Mesendoderm (in vitro differentiated cells): ENCODE measurements at regions not wholly inside any gene's neighbourhood (a gene's known extent, or its start where the extent isn't known, plus 50 kb on each side); places are given as distances from the start of the nearest gene placed in this dataset.

Source experiments
- DNase-seq: peaks from one replicate; pipeline ENCODE4 v3.0.0; 2013
- H2AK5ac ChIP-seq: 2 replicates; pipeline ENCODE4 v1.6.1; 2013; ENCODE audit warnings: low read length, inconsistent platforms
- H2BK120ac ChIP-seq: 2 replicates; pipeline ENCODE4 v1.6.1; 2013; ENCODE audit warnings: low read depth, mild to moderate bottlenecking, low read length, moderate library complexity, mixed read lengths
- H2BK15ac ChIP-seq: replicated peaks from 2 replicates; pipeline ENCODE4 v1.6.1; 2013; ENCODE audit warnings: low read depth, mild to moderate bottlenecking, moderate library complexity
- H2BK5ac ChIP-seq: 2 replicates; pipeline ENCODE4 v1.6.1; 2013; ENCODE audit warnings: low read length, inconsistent platforms
- H3K18ac ChIP-seq: 2 replicates; pipeline ENCODE4 v1.6.1; 2013; ENCODE audit warnings: mild to moderate bottlenecking, low read length, mixed read lengths
- H3K23ac ChIP-seq: one replicate; pipeline ENCODE4 v1.6.1; 2013; ENCODE audit warnings: low read length
- H3K27ac ChIP-seq: 2 replicates; pipeline ENCODE4 v1.5.1; 2013; ENCODE audit warnings: low read depth, mild to moderate bottlenecking, inconsistent platforms, low read length, moderate library complexity
- H3K27me3 ChIP-seq: 2 replicates; pipeline ENCODE4 v1.6.1; 2013; ENCODE audit warnings: low read length, control low read depth, mild to moderate bottlenecking, inconsistent platforms; ENCODE audit not compliant: insufficient read depth, poor library complexity
- H3K36me3 ChIP-seq: 2 replicates; pipeline ENCODE4 v1.6.1; 2013; ENCODE audit warnings: low read length, inconsistent platforms; ENCODE audit not compliant: control insufficient read depth, insufficient read depth
- H3K4ac ChIP-seq: one replicate; pipeline ENCODE4 v1.6.1; 2013; ENCODE audit warnings: low read depth, mild to moderate bottlenecking, low read length, moderate library complexity
- H3K4me1 ChIP-seq: 2 replicates; pipeline ENCODE4 v1.6.1; 2013; ENCODE audit warnings: low read depth, low read length, inconsistent platforms; ENCODE audit not compliant: control insufficient read depth
- H3K4me2 ChIP-seq: 2 replicates; pipeline ENCODE4 v1.6.1; 2013; ENCODE audit warnings: low read length
- H3K4me3 ChIP-seq: 2 replicates; pipeline ENCODE4 v1.5.1; 2013; ENCODE audit warnings: mild to moderate bottlenecking, low read length
- H3K56ac ChIP-seq: one replicate; pipeline ENCODE4 v1.6.1; 2013; ENCODE audit warnings: low read length
- H3K79me1 ChIP-seq: 2 replicates; pipeline ENCODE4 v1.6.1; 2013; ENCODE audit warnings: low read length, inconsistent platforms
- H3K79me2 ChIP-seq: 2 replicates; pipeline ENCODE4 v1.6.1; 2013; ENCODE audit warnings: mild to moderate bottlenecking, low read length; ENCODE audit not compliant: control insufficient read depth, insufficient read depth
- H3K9ac ChIP-seq: 2 replicates; pipeline ENCODE4 v1.6.1; 2013; ENCODE audit warnings: low read length, inconsistent platforms
- H4K5ac ChIP-seq: one replicate; pipeline ENCODE4 v1.6.1; 2013; ENCODE audit warnings: low read length
- H4K8ac ChIP-seq: one replicate; pipeline ENCODE4 v1.6.1; 2013; ENCODE audit warnings: low read depth, mild to moderate bottlenecking, control low read depth, low read length, moderate library complexity
- WGBS: extraction: QIAGEN DNeasy Blood & Tissue Kit; methylation state at CpG from one replicate; pipeline ENCODE4 v1.1.7; 2013; ENCODE audit warnings: low lambda C conversion rate, missing lambda C conversion rate; ENCODE audit not compliant: insufficient coverage; ENCODE audit errors: extremely low coverage; 5-methylcytosine and 5-hydroxymethylcytosine counted together

- Histone ChIP-seq H2BK5ac (no peak overlapping the region), H3K23ac (no peak overlapping the region), H3K79me1 (no peaks in the 10 kb centered on the region), H3K4me3 (no peak overlapping the region), H3K27me3 (no peaks in the 10 kb centered on the region), H3K4me2 (no peak overlapping the region), H3K36me3 (no peaks in the 10 kb centered on the region), H4K5ac (no peak overlapping the region), H3K56ac (no peak overlapping the region), H2BK120ac (no peak overlapping the region), H3K4ac (no peak overlapping the region), H3K9ac (no peak overlapping the region), H3K79me2 (no peaks in the 10 kb centered on the region), H3K4me1 (no peaks in the 10 kb centered on the region), H4K8ac (no peak overlapping the region), H2AK5ac (no peak overlapping the region), H3K18ac (no peak overlapping the region), H3K27ac (no peak overlapping the region), H2BK15ac (no peak overlapping the region)
- no peak for DNase-seq
- no CpG with 5 or more reads among the region's 6 CpGs for WGBS
Observed at GRCh38 chr5:67520161-67520908, 323.7 kb upstream of the CD180 start.

DNA sequence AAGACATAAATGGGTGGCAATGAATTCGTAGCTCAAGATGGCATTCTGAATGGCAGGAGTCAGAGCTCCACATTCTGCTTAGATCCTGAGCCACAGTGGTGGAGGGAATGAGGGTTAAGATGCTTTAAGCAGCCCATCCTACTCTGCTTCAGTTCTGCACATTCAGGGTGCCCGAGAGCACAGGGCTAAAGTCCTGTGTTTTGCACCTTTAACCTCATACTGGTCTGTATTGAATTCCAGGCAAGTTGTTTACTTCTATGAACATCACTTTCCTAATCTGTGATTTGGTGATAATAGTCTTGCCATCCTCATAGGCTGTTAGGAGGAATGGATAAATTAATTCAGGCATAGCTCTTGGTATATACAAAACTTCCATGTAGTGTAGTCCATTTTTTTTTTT, 321.6 kb upstream of the CD180 start:
- Histone ChIP-seq H3K4ac (no peak overlapping the region), H3K56ac (no peak overlapping the region), H2BK5ac (no peak overlapping the region), H3K27ac (no peak overlapping the region), H2BK120ac (no peak overlapping the region), H3K23ac (no peak overlapping the region), H4K5ac (no peak overlapping the region), H4K8ac (no peak overlapping the region), H3K18ac (no peak overlapping the region), H2BK15ac (no peak overlapping the region), H3K4me3 (no peak overlapping the region), H3K36me3 (no peaks in the 10 kb centered on the region), H3K9ac (no peak overlapping the region), H3K27me3 (no peaks in the 10 kb centered on the region), H2AK5ac (no peak overlapping the region), H3K4me1 (no peaks in the 10 kb centered on the region), H3K79me2 (no peaks in the 10 kb centered on the region), H3K79me1 (no peaks in the 10 kb centered on the region), H3K4me2 (no peak overlapping the region)
- DNase-seq: no peak
- WGBS: no CpG with 5 or more reads among the region's 2 CpGs

DNA sequence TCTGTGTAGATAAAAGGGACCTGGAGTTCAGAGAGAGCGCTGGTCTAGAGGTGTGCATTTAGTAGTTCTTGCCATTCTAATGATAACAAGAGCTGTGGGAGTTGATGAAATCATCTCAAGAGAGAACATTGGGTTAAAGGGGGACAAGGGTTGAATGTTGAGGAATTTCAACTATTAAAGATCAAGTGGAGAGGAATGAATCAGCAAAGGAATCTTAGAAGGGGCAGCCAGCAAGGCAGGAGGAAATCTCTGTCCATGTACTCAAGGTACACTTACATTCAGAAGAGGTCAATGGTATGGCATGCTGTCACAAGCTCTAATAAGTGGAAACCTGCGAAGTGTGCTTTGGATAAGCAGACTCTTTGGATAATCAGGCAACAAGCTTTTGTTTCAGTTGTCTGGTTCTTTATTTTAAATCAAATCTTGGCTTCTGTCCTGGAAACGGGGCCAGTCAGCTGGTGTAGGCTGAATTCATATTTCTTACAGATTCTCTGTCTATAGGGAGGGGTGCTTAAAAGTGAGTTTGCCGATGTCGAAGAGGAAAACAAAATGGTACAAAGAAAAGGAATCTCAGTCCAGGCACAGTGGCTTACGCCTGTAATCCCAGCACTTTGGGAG, 320.5 kb upstream of the CD180 start:
- Histone ChIP-seq H3K79me2 (no peaks in the 10 kb centered on the region), H3K23ac (no peak overlapping the region), H2AK5ac (no peak overlapping the region), H3K56ac (no peak overlapping the region), H3K4me1 (no peaks in the 10 kb centered on the region), H4K8ac (no peak overlapping the region), H3K4me3 (no peak overlapping the region), H4K5ac (no peak overlapping the region), H3K4me2 (no peak overlapping the region), H3K4ac (no peak overlapping the region), H2BK5ac (no peak overlapping the region), H3K27ac (no peak overlapping the region), H3K79me1 (no peaks in the 10 kb centered on the region), H2BK15ac (no peak overlapping the region), H3K36me3 (no peaks in the 10 kb centered on the region), H3K27me3 (no peaks in the 10 kb centered on the region), H2BK120ac (no peak overlapping the region), H3K9ac (no peak overlapping the region), H3K18ac (no peak overlapping the region)
- no CpG with 5 or more reads among the region's 6 CpGs for WGBS
- DNase-seq: peak; percentile 3

DNA sequence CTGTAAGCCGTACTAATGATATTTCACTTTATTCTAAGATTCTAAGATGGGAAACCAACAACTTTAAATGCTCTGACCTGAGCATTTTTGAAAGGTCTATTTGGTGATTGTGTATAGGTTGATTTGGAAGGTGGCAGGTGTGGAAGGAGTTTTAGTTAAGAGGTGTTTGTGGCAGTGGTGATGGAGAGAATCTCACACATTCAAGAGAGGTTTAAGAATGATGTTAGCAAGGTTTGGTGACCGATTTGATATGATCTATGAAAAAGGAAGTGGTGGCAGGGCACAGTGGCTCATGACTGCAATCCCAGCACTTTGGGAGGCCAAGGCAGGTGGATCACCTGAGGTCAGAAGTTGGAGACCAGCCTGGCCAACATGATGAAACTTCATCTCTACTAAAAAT, 319.2 kb upstream of the CD180 start:
- DNase-seq: no peak
- H3K23ac ChIP-seq: no peak overlapping the region
- no CpG with 5 or more reads among the region's 2 CpGs for WGBS

GRCh38 chr5:67515020-67515689, 318.6 kb upstream of the CD180 start:
- H3K27me3 ChIP-seq: no peaks in the 10 kb centered on the region
- no CpG with 5 or more reads among the region's 7 CpGs for WGBS
- no peak overlapping the region for H2BK120ac ChIP-seq
- H3K23ac ChIP-seq: no peak overlapping the region
- no peak overlapping the region for H2AK5ac ChIP-seq
- H2BK15ac ChIP-seq: no peak overlapping the region
- H2BK5ac ChIP-seq: no peak overlapping the region
- H3K56ac ChIP-seq: no peak overlapping the region
- H3K4ac ChIP-seq: no peak overlapping the region
- no peak overlapping the region for H3K9ac ChIP-seq
- no peak overlapping the region for H3K27ac ChIP-seq
- H3K4me1 ChIP-seq: no peaks in the 10 kb centered on the region
- no peaks in the 10 kb centered on the region for H3K36me3 ChIP-seq
- H3K18ac ChIP-seq: no peak overlapping the region
- no peak overlapping the region for H3K4me3 ChIP-seq
- H3K79me2 ChIP-seq: no peaks in the 10 kb centered on the region
- no peak for DNase-seq
- no peaks in the 10 kb centered on the region for H3K79me1 ChIP-seq
- no peak overlapping the region for H4K5ac ChIP-seq
- no peak overlapping the region for H4K8ac ChIP-seq
- no peak overlapping the region for H3K4me2 ChIP-seq

More for the DNA sequence above, 319.2 kb upstream of the CD180 start:
- Histone ChIP-seq H2AK5ac (no peak overlapping the region), H3K36me3 (no peaks in the 10 kb centered on the region), H3K79me1 (no peaks in the 10 kb centered on the region), H3K4me2 (no peak overlapping the region), H3K56ac (no peak overlapping the region), H3K9ac (no peak overlapping the region), H3K4ac (no peak overlapping the region), H3K4me3 (no peak overlapping the region), H3K18ac (no peak overlapping the region), H2BK120ac (no peak overlapping the region), H4K5ac (no peak overlapping the region), H4K8ac (no peak overlapping the region), H2BK15ac (no peak overlapping the region), H3K27me3 (no peaks in the 10 kb centered on the region), H3K4me1 (no peaks in the 10 kb centered on the region), H3K79me2 (no peaks in the 10 kb centered on the region), H3K27ac (no peak overlapping the region), H2BK5ac (no peak overlapping the region)
